ENCODE measurements at regions not wholly inside any gene's neighbourhood (a gene's known extent, or its start where the extent isn't known, plus 50 kb on each side); places are given as distances from the start of the nearest gene placed in this dataset.

GRCh38 chr14:38021861-38022260 is 185.8 kb upstream of the SSTR1 start:
- no peak for TF ChIP-seq CTCF (IDR thresholded peaks at IDR 0.05)
- no peak for TF ChIP-seq POLR2A (IDR thresholded peaks at IDR 0.05)
